NB4 (cell line): ENCODE measurements at regions not wholly inside any gene's neighbourhood (a gene's known extent, or its start where the extent isn't known, plus 50 kb on each side); places are given as distances from the start of the nearest gene placed in this dataset.
"Not testable (repeated sequence)": the region's sequence is repeated elsewhere in the genome, so short reads cannot be mapped to it uniquely, and the experiment has no call there.

Experiments
- CTCF ChIP-seq: IDR thresholded peaks from one replicate; pipeline ENCODE4 v1.5.1; 2012; ENCODE audit warnings: low read depth, low read length
- POLR2A ChIP-seq: IDR thresholded peaks from 2 replicates; pipeline ENCODE4 v1.6.1; 2011; ENCODE audit warnings: mild to moderate bottlenecking; ENCODE audit not compliant: insufficient read length; ENCODE audit errors: extremely low read depth

- not testable (repeated sequence) for TF ChIP-seq CTCF, POLR2A
Observed at GRCh38 chr2:163016882-163017281, 178.3 kb upstream of the KCNH7 start.
